ENCODE measurements at regions not wholly inside any gene's neighbourhood (a gene's known extent, or its start where the extent isn't known, plus 50 kb on each side); places are given as distances from the start of the nearest gene placed in this dataset.

DNA sequence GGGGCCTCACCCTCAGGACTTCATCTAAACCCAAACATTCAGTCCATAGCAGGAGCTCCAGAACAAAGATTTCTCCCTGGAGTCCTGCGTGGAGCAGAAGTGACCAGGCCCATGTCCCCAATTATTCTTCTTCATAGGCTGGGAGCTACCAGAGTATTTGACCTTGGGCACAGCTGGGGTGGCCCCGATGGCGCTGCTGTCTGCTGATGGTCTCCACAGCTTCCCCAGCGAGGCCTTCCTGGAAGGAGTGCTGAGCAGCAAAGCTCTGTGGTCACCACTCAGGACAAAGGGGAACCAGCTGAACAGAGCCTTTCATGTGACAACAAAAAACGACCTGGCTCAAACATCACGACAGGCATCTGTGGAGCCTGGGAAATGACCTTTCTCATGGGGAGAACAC is 62.7 kb upstream of the ARGLU1 start:
- Histone ChIP-seq H3K27me3 (ENCODE audit: low read length) (no peaks in the 10 kb centered on the region), H2AFZ (ENCODE audit: low read depth, low read length, severe bottlenecking) (no peak overlapping the region), H3K79me2 (ENCODE audit: insufficient read depth, low read length) (no peaks in the 10 kb centered on the region), H3K4me2 (ENCODE audit: low read depth, low read length, poor library complexity, severe bottlenecking) (no peak overlapping the region), H3K9me2 (replicated peaks; ENCODE audit: insufficient read depth, low read length) (no peaks in the 10 kb centered on the region), H3K36me3 (ENCODE audit: low read length) (no peaks in the 10 kb centered on the region), H3F3A (ENCODE audit: insufficient read depth) (no peaks in the 10 kb centered on the region), H3K9ac (ENCODE audit: low read length) (no peak overlapping the region), H3K4me3 (ENCODE audit: insufficient read depth, low read length, poor library complexity, severe bottlenecking) (no peak overlapping the region), H4K20me1 (ENCODE audit: low read depth, low read length) (no peaks in the 10 kb centered on the region), H3K9me3 (ENCODE audit: insufficient read depth, low read length) (no peaks in the 10 kb centered on the region), H3K27ac (ENCODE audit: low read depth, low read length) (no peak overlapping the region)
- no peak for TF ChIP-seq EZH2phosphoT487 (conservative IDR thresholded peaks at IDR 0.05; ENCODE audit: low read length)
- TF ChIP-seq, protein P1, sequence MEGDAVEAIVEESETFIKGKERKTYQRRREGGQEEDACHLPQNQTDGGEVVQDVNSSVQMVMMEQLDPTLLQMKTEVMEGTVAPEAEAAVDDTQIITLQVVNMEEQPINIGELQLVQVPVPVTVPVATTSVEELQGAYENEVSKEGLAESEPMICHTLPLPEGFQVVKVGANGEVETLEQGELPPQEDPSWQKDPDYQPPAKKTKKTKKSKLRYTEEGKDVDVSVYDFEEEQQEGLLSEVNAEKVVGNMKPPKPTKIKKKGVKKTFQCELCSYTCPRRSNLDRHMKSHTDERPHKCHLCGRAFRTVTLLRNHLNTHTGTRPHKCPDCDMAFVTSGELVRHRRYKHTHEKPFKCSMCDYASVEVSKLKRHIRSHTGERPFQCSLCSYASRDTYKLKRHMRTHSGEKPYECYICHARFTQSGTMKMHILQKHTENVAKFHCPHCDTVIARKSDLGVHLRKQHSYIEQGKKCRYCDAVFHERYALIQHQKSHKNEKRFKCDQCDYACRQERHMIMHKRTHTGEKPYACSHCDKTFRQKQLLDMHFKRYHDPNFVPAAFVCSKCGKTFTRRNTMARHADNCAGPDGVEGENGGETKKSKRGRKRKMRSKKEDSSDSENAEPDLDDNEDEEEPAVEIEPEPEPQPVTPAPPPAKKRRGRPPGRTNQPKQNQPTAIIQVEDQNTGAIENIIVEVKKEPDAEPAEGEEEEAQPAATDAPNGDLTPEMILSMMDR (IDR thresholded peaks at IDR 0.05; ENCODE audit: insufficient read depth, low read length, poor library complexity, severe bottlenecking), result no peak

DNA sequence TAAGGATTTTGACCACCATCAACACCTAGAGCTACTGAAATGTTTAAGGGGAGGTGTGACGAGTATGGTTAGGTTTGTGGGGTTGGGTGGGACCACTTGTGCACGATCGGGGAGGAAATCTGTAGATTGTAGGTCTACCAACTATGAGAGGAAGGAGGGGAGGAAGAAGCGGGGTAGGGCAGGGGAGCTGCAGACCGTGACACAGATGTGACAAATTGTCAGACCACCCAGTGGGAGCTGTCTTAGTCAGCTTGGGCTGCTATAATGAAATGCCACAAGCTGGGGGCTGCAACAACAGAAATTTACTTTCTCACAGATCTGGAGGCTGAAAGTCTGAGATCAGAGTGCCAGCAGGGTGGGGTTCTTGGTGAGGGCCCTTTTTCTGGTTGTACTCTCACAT is 62.2 kb upstream of the ARGLU1 start:
- no peaks in the 10 kb centered on the region for H4K20me1 ChIP-seq (ENCODE audit: low read depth, low read length)
- H3K79me2 ChIP-seq (ENCODE audit: insufficient read depth, low read length), result no peaks in the 10 kb centered on the region
- no peak overlapping the region for H3K9ac ChIP-seq (ENCODE audit: low read length)
- H3K9me3 ChIP-seq (ENCODE audit: insufficient read depth, low read length), result no peaks in the 10 kb centered on the region
- TF ChIP-seq, protein P1 (IDR thresholded peaks at IDR 0.05; ENCODE audit: insufficient read depth, low read length, poor library complexity, severe bottlenecking), result no peak
- TF ChIP-seq EZH2phosphoT487 (conservative IDR thresholded peaks at IDR 0.05; ENCODE audit: low read length), result no peak
- no peaks in the 10 kb centered on the region for H3K9me2 ChIP-seq (replicated peaks; ENCODE audit: insufficient read depth, low read length)
- H2AFZ ChIP-seq (ENCODE audit: low read depth, low read length, severe bottlenecking), result no peak overlapping the region
- H3K27ac ChIP-seq (ENCODE audit: low read depth, low read length), result no peak overlapping the region
- H3K4me3 ChIP-seq (ENCODE audit: insufficient read depth, low read length, poor library complexity, severe bottlenecking), result no peak overlapping the region
- no peaks in the 10 kb centered on the region for H3K36me3 ChIP-seq (ENCODE audit: low read length)
- no peaks in the 10 kb centered on the region for H3F3A ChIP-seq (ENCODE audit: insufficient read depth)
- H3K4me2 ChIP-seq (ENCODE audit: low read depth, low read length, poor library complexity, severe bottlenecking), result no peak overlapping the region
- no peaks in the 10 kb centered on the region for H3K27me3 ChIP-seq (ENCODE audit: low read length)

DNA sequence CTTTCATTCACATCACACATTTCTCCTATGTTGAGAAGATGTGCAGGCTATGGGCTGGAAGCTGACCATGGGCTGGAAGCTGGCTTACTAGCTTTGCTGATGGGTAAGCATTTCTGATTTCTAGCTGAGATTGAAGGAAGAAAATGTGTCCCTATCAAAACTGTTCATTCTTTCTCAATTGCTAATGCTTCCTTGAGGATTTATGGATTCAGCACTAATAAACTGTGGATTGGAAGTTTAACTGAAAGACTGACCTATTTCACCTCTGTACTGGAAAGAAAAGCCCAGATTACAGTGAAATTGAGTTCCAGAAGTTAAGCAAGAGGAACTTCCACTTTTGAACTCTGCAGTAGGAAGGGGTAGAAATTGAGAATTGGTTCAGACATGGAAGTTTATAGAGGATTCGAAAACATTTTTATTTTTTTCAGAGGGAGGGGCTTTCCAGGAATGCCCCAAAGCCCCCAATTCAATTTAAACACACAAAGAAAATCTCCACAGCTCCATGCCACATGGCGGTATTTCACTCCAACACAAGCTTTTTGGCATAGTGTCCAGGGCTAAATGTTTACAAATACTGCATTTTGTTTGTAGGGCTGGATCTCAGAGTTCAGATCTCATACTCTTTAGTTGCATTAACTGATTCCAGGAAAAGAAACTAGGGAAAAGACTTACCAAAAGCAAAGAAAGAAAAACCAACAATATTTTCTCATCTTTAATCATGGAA is 61.2 kb upstream of the ARGLU1 start:
- Histone ChIP-seq H3K9me2 (replicated peaks; ENCODE audit: insufficient read depth, low read length) (no peaks in the 10 kb centered on the region), H2AFZ (ENCODE audit: low read depth, low read length, severe bottlenecking) (no peak overlapping the region), H3K9me3 (ENCODE audit: insufficient read depth, low read length) (no peaks in the 10 kb centered on the region), H3K9ac (ENCODE audit: low read length) (no peak overlapping the region), H3K36me3 (ENCODE audit: low read length) (no peaks in the 10 kb centered on the region), H3K79me2 (ENCODE audit: insufficient read depth, low read length) (no peaks in the 10 kb centered on the region), H4K20me1 (ENCODE audit: low read depth, low read length) (no peaks in the 10 kb centered on the region), H3K27me3 (ENCODE audit: low read length) (no peaks in the 10 kb centered on the region), H3K27ac (ENCODE audit: low read depth, low read length) (no peak overlapping the region), H3K4me3 (ENCODE audit: insufficient read depth, low read length, poor library complexity, severe bottlenecking) (no peak overlapping the region), H3K4me2 (ENCODE audit: low read depth, low read length, poor library complexity, severe bottlenecking) (no peak overlapping the region), H3F3A (ENCODE audit: insufficient read depth) (no peaks in the 10 kb centered on the region)
- TF ChIP-seq, protein P1 (IDR thresholded peaks at IDR 0.05; ENCODE audit: insufficient read depth, low read length, poor library complexity, severe bottlenecking), result no peak
- TF ChIP-seq EZH2phosphoT487 (conservative IDR thresholded peaks at IDR 0.05; ENCODE audit: low read length), result no peak

All from SU-DHL-6 (cell line).